PC-9 (cell line): ENCODE measurements at regions not wholly inside any gene's neighbourhood (a gene's known extent, or its start where the extent isn't known, plus 50 kb on each side); places are given as distances from the start of the nearest gene placed in this dataset.

Experiments used
- EZH2 ChIP-seq: fragments of 200-600 bp; sonication (generic); IDR thresholded peaks from 2 replicates; pipeline ENCODE4 v1.8.0; 2017; ENCODE audit warnings: antibody characterized with exemption, low read depth
- TF ChIP-seq, protein P1 (sequence below): fragments of 200-600 bp; sonication (generic); conservative IDR thresholded peaks from 2 replicates; pipeline ENCODE4 v1.6.1; 2017; ENCODE audit warnings: mixed run types, antibody characterized with exemption, mild to moderate bottlenecking, moderate library complexity

DNA sequence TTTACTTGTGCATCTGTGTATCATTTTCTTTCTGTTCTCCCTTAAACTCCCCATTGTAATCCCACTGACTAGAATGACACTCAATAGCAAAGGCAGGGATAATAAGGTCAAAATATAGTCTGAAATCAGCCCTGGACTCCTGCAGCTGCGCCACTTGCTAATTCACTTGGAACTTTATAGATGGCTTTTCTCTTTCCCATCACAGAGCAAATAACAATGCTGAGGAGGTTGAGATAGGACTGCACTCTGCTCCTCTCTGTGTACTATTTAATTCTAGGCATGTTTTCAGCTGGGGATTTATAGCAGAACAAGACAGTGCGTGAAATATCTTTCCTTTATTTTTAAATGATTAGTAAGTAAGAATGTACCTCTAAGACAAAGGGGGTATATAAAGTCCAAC is 324.2 kb downstream of the LNPK start:
- TF ChIP-seq, protein P1, sequence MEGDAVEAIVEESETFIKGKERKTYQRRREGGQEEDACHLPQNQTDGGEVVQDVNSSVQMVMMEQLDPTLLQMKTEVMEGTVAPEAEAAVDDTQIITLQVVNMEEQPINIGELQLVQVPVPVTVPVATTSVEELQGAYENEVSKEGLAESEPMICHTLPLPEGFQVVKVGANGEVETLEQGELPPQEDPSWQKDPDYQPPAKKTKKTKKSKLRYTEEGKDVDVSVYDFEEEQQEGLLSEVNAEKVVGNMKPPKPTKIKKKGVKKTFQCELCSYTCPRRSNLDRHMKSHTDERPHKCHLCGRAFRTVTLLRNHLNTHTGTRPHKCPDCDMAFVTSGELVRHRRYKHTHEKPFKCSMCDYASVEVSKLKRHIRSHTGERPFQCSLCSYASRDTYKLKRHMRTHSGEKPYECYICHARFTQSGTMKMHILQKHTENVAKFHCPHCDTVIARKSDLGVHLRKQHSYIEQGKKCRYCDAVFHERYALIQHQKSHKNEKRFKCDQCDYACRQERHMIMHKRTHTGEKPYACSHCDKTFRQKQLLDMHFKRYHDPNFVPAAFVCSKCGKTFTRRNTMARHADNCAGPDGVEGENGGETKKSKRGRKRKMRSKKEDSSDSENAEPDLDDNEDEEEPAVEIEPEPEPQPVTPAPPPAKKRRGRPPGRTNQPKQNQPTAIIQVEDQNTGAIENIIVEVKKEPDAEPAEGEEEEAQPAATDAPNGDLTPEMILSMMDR: no peak
- no peak for TF ChIP-seq EZH2
